ENCODE measurements at regions not wholly inside any gene's neighbourhood (a gene's known extent, or its start where the extent isn't known, plus 50 kb on each side); places are given as distances from the start of the nearest gene placed in this dataset.

DNA sequence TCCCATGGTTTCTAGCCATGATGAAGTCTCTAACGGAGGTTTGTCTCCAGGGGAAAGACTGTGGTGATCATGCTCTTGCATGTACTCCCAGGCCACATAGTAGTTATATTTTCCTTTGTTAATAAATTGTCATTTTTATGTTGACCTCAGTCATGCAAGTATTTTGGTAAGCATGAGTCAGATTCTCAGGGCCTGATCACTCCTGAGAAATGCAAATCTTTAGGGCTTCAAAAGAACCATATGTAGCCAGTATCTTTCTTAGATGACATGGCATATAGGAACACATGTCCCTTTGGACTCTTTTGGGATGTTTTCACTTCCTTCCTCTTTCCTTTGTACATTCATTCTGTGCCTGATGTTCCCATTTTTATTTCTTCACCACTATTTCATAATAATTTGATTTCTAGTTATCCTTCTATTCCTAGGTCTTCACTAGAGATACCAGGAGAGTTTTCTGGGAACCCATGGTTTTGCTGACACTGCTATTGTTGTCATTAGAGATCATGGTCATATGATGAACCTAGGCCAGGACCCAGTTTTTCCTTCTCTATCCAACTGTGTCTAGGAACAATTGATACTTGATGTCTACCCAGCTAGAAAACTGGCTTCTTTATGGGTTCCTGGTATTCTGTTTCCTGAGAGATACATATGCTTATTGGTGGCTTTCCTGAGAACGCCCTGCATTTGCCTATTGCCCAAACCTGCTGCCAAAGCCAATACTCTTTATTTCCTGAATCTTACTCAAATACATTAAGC, 248.1 kb upstream of the NREP start:
- TF ChIP-seq EZH2 (IDR thresholded peaks at IDR 0.05; ENCODE audit: borderline replicate concordance) (no peak), EZH2phosphoT487 (IDR thresholded peaks at IDR 0.05; ENCODE audit: low read depth, severe bottlenecking, unreplicated experiment) (no peak)
- TF ChIP-seq, protein P1, sequence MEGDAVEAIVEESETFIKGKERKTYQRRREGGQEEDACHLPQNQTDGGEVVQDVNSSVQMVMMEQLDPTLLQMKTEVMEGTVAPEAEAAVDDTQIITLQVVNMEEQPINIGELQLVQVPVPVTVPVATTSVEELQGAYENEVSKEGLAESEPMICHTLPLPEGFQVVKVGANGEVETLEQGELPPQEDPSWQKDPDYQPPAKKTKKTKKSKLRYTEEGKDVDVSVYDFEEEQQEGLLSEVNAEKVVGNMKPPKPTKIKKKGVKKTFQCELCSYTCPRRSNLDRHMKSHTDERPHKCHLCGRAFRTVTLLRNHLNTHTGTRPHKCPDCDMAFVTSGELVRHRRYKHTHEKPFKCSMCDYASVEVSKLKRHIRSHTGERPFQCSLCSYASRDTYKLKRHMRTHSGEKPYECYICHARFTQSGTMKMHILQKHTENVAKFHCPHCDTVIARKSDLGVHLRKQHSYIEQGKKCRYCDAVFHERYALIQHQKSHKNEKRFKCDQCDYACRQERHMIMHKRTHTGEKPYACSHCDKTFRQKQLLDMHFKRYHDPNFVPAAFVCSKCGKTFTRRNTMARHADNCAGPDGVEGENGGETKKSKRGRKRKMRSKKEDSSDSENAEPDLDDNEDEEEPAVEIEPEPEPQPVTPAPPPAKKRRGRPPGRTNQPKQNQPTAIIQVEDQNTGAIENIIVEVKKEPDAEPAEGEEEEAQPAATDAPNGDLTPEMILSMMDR (IDR thresholded peaks at IDR 0.05; ENCODE audit: poor library complexity): no peak
- H3K27ac ChIP-seq: no peak overlapping the region
- H2AFZ ChIP-seq: no peak overlapping the region
- DNase-seq (ENCODE audit: low spot score): no peak
- no peaks in the 10 kb centered on the region for H3K36me3 ChIP-seq (replicated peaks; ENCODE audit: insufficient read depth, low read depth)
- no peaks in the 10 kb centered on the region for H3K9me2 ChIP-seq (replicated peaks; ENCODE audit: insufficient read depth)
- WGBS (ENCODE audit: low lambda C conversion rate, missing lambda C conversion rate): 87% methylated on average over 2 of the region's 2 CpGs
- no peaks in the 10 kb centered on the region for H4K20me1 ChIP-seq (ENCODE audit: insufficient read depth, poor library complexity, severe bottlenecking)
- H3K4me1 ChIP-seq (ENCODE audit: insufficient read depth): peaks cover 3% of the 10 kb centered on the region
- H3K4me3 ChIP-seq: no peak overlapping the region
- no peaks in the 10 kb centered on the region for H3K79me2 ChIP-seq
- no peak overlapping the region for H3K4me2 ChIP-seq
- H3K9me3 ChIP-seq (ENCODE audit: low read depth): no peaks in the 10 kb centered on the region
- no peaks in the 10 kb centered on the region for H3K27me3 ChIP-seq

GRCh38 chr5:112002376-112002775, 245.4 kb upstream of the NREP start:
- Histone ChIP-seq H3K9me3 (ENCODE audit: low read depth) (no peaks in the 10 kb centered on the region), H2AFZ (no peak overlapping the region), H3K4me2 (no peak overlapping the region), H3K27me3 (no peaks in the 10 kb centered on the region), H3K4me3 (no peak overlapping the region), H3K4me1 (ENCODE audit: insufficient read depth) (peaks cover 3% of the 10 kb centered on the region), H3K79me2 (no peaks in the 10 kb centered on the region), H3K9me2 (replicated peaks; ENCODE audit: insufficient read depth) (no peaks in the 10 kb centered on the region), H3K27ac (peak overlapping the region; percentile 3), H3K36me3 (replicated peaks; ENCODE audit: insufficient read depth, low read depth) (no peaks in the 10 kb centered on the region), H4K20me1 (ENCODE audit: insufficient read depth, poor library complexity, severe bottlenecking) (no peaks in the 10 kb centered on the region)
- no peak for TF ChIP-seq EZH2 (IDR thresholded peaks at IDR 0.05; ENCODE audit: borderline replicate concordance)
- TF ChIP-seq EZH2phosphoT487 (IDR thresholded peaks at IDR 0.05; ENCODE audit: low read depth, severe bottlenecking, unreplicated experiment): no peak
- TF ChIP-seq, protein P1 (IDR thresholded peaks at IDR 0.05; ENCODE audit: poor library complexity): no peak
- no peak for DNase-seq (ENCODE audit: low spot score)

DNA sequence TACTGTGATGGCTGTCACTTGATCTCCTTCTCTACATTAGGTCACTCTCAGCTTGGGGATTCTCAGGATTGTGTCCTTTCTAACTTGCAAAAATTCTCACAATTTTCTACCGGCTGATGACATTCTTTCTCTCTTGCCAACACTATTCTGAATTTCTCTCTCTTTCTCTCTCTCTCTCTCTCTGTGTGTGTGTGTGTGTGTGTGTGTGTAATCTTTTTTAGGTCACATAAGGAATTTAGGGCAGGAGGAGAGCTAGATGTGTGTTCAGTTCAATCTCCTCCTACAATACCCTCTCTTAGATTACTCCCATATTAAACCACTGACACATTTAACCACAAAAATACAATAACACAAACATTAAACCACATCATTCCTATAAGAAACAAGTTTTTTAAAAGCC, 242.3 kb upstream of the NREP start:
- no peaks in the 10 kb centered on the region for H3K4me1 ChIP-seq (ENCODE audit: insufficient read depth)
- no peak overlapping the region for H2AFZ ChIP-seq
- no peaks in the 10 kb centered on the region for H3K9me2 ChIP-seq (replicated peaks; ENCODE audit: insufficient read depth)
- no peaks in the 10 kb centered on the region for H4K20me1 ChIP-seq (ENCODE audit: insufficient read depth, poor library complexity, severe bottlenecking)
- H3K9me3 ChIP-seq (ENCODE audit: low read depth): no peaks in the 10 kb centered on the region
- H3K79me2 ChIP-seq: no peaks in the 10 kb centered on the region
- no peak for DNase-seq (ENCODE audit: low spot score)
- TF ChIP-seq EZH2phosphoT487 (IDR thresholded peaks at IDR 0.05; ENCODE audit: low read depth, severe bottlenecking, unreplicated experiment) (no peak), EZH2 (IDR thresholded peaks at IDR 0.05; ENCODE audit: borderline replicate concordance) (no peak)
- TF ChIP-seq, protein P1 (IDR thresholded peaks at IDR 0.05; ENCODE audit: poor library complexity): no peak
- H3K36me3 ChIP-seq (replicated peaks; ENCODE audit: insufficient read depth, low read depth): no peaks in the 10 kb centered on the region
- 80% methylated on average over 1 of the region's 1 CpG for WGBS (ENCODE audit: low lambda C conversion rate, missing lambda C conversion rate)
- H3K4me2 ChIP-seq: no peak overlapping the region
- H3K4me3 ChIP-seq: no peak overlapping the region
- H3K27me3 ChIP-seq: no peaks in the 10 kb centered on the region
- H3K27ac ChIP-seq: no peak overlapping the region
